ENCODE measurements at regions not wholly inside any gene's neighbourhood (a gene's known extent, or its start where the extent isn't known, plus 50 kb on each side); places are given as distances from the start of the nearest gene placed in this dataset.

GRCh38 chr16:48950184-48950583 is 331.5 kb downstream of the CBLN1 start:
- no peak for DNase-seq (ENCODE audit: low read depth)
- Histone ChIP-seq H3K4me3 (ENCODE audit: low read depth, low read length) (no peak overlapping the region), H3K36me3 (ENCODE audit: control insufficient read depth, insufficient read depth, low read length) (no peaks in the 10 kb centered on the region), H3K27me3 (ENCODE audit: control insufficient read depth, insufficient read depth, low read length) (no peaks in the 10 kb centered on the region)
- POLR2A ChIA-PET, result interaction anchor here (0.5 kb wide), 1 partner anchor 1088 kb away, joined by 5 read pairs; no protein-coding TSS in a partner anchor
- CTCF ChIA-PET, result no interaction called here
- no peak for TF ChIP-seq CTCF (IDR thresholded peaks at IDR 0.05; ENCODE audit: insufficient read depth, low read depth, low read length)

- no peaks in the 10 kb centered on the region for H3K27me3 ChIP-seq (ENCODE audit: control insufficient read depth, insufficient read depth, low read length)
- POLR2A ChIA-PET, result interaction anchor here (0.5 kb wide), 2 partner anchors 16 to 1089 kb away, joined by 4 to 5 read pairs; no protein-coding TSS in a partner anchor
- H3K4me3 ChIP-seq (ENCODE audit: low read depth, low read length), result no peak overlapping the region
- CTCF ChIA-PET, result no interaction called here
- DNase-seq (ENCODE audit: low read depth), result no peak
- no peak for TF ChIP-seq CTCF (IDR thresholded peaks at IDR 0.05; ENCODE audit: insufficient read depth, low read depth, low read length)
- H3K36me3 ChIP-seq (ENCODE audit: control insufficient read depth, insufficient read depth, low read length), result no peaks in the 10 kb centered on the region
Observed at GRCh38 chr16:48949636-48950035, 332.0 kb downstream of the CBLN1 start.

GRCh38 chr16:48948911-48949310 is 332.7 kb downstream of the CBLN1 start:
- DNase-seq (ENCODE audit: low read depth), result no peak
- ChIA-PET POLR2A (no interaction called here), CTCF (no interaction called here)
- H3K36me3 ChIP-seq (ENCODE audit: control insufficient read depth, insufficient read depth, low read length), result no peaks in the 10 kb centered on the region
- no peak overlapping the region for H3K4me3 ChIP-seq (ENCODE audit: low read depth, low read length)
- no peaks in the 10 kb centered on the region for H3K27me3 ChIP-seq (ENCODE audit: control insufficient read depth, insufficient read depth, low read length)
- no peak for TF ChIP-seq CTCF (IDR thresholded peaks at IDR 0.05; ENCODE audit: insufficient read depth, low read depth, low read length)

GRCh38 chr16:48947371-48947713 is 334.3 kb downstream of the CBLN1 start:
- POLR2A ChIA-PET, result no interaction called here
- Histone ChIP-seq H3K27me3 (ENCODE audit: control insufficient read depth, insufficient read depth, low read length) (no peaks in the 10 kb centered on the region; the same call in none of the 2 replicates), H3K36me3 (ENCODE audit: control insufficient read depth, insufficient read depth, low read length) (no peaks in the 10 kb centered on the region), H3K4me3 (ENCODE audit: low read depth, low read length) (no peak overlapping the region)
- CTCF ChIA-PET, result interaction anchor here (1.5 kb wide), 1 partner anchor 11 kb away, joined by 5 read pairs; no protein-coding TSS in a partner anchor
- TF ChIP-seq CTCF (IDR thresholded peaks at IDR 0.05; ENCODE audit: insufficient read depth, low read depth, low read length), result no peak
- no peak for DNase-seq (ENCODE audit: low read depth)

GRCh38 chr16:48946686-48947370 is 334.8 kb downstream of the CBLN1 start:
- CTCF ChIA-PET, result interaction anchor here (1.0 to 1.5 kb wide), 2 partner anchors 12 to 13 kb away, joined by 3 to 5 read pairs; no protein-coding TSS in a partner anchor
- no peaks in the 10 kb centered on the region; the same call in none of the 2 replicates for H3K27me3 ChIP-seq (ENCODE audit: control insufficient read depth, insufficient read depth, low read length)
- TF ChIP-seq CTCF (IDR thresholded peaks at IDR 0.05; ENCODE audit: insufficient read depth, low read depth, low read length), result no peak
- no peaks in the 10 kb centered on the region for H3K36me3 ChIP-seq (ENCODE audit: control insufficient read depth, insufficient read depth, low read length)
- DNase-seq (ENCODE audit: low read depth), result no peak
- H3K4me3 ChIP-seq (ENCODE audit: low read depth, low read length), result no peak overlapping the region
- POLR2A ChIA-PET, result no interaction called here

Data from BJ (cell line).